HepG2 (cell line): ENCODE measurements at regions not wholly inside any gene's neighbourhood (a gene's known extent, or its start where the extent isn't known, plus 50 kb on each side); places are given as distances from the start of the nearest gene placed in this dataset.

Experiments used
- ATAC-seq: fragments of 200-7000 bp; cut with Tn5 transposase; 3 replicates; pipeline ENCODE4 v1.9.1; 2020; ENCODE audit warnings: mild to moderate bottlenecking, moderate library complexity
- BruUV-seq: library from RNA; stranded (reverse); fragments of 400-500 nt; replicated peaks from 2 replicates; lab custom pipeline; 2021; lab: Mats Ljungman, UMichigan
- CTCF ChIA-PET: fragments of 300-600 bp; formaldehyde crosslinking; extraction: SDS; loops from one replicate; lab custom pipeline; 2021; ENCODE audit warnings: low total read pairs, inconsistent platforms, low intra/inter-chr PET ratio; lab: Yijun Ruan, JAX
- POLR2A ChIA-PET: fragments of 350-600 bp; sonication (Branson Sonifier 250); formaldehyde crosslinking; loops from one replicate; lab custom pipeline; 2020; ENCODE audit warnings: antibody characterized with exemption, inconsistent platforms; lab: Yijun Ruan, JAX
- DNase-seq: peaks from one replicate; pipeline ENCODE4 v3.0.0-alpha.2; 2015; ENCODE audit warnings: low spot score
- FAIRE-seq: peaks from 3 replicates; lab custom pipeline; 2011; peaks lifted over from hg19 to GRCh38; lab: Jason Lieb, UNC
- H2AFZ ChIP-seq: one replicate; pipeline ENCODE4 v1.6.1; 2011; ENCODE audit warnings: low read length, inconsistent platforms
- H3K27ac ChIP-seq: fragments of 300-600 bp; 3 replicates; pipeline ENCODE4 v1.8.0; 2011; ENCODE audit warnings: mixed run types, mild to moderate bottlenecking, mixed read lengths, low read length, inconsistent platforms; ENCODE audit not compliant: insufficient read depth; ENCODE audit errors: extremely low read length
- H3K27me3 ChIP-seq, 2 experiments: fragments of 200-600 bp in 1 of 2; 2 replicates in 1 of 2; 3 replicates in 1 of 2; pipeline versions ENCODE4 v1.6.0 to v1.8.0; 2011; ENCODE audit warnings: low read length in 2 of 2, mild to moderate bottlenecking in 2 of 2, moderate library complexity in 2 of 2, inconsistent platforms in 1 of 2; ENCODE audit not compliant: insufficient read depth in 2 of 2, control insufficient read depth in 1 of 2
- H3K36me3 ChIP-seq, 2 experiments: fragments of 200-600 bp in 1 of 2; replicated peaks in 1 of 2; 2 replicates in 1 of 2; 3 replicates in 1 of 2; pipeline versions ENCODE4 v1.5.1 to v1.8.0; 2011; ENCODE audit warnings: low read length in 2 of 2, inconsistent platforms in 1 of 2; ENCODE audit not compliant: insufficient read depth in 2 of 2, control insufficient read depth in 1 of 2
- H3K4me1 ChIP-seq: 2 replicates; pipeline ENCODE4 v1.5.1; 2012; ENCODE audit warnings: low read length, inconsistent platforms; ENCODE audit not compliant: insufficient read depth
- H3K4me2 ChIP-seq: 2 replicates; pipeline ENCODE4 v1.6.0; 2011; ENCODE audit warnings: low read depth, low read length, inconsistent platforms
- H3K4me3 ChIP-seq, 3 experiments: fragments of 200-600 bp in 1 of 3; sonication (generic), shearing (Covaris generic) in 1 of 3; replicated peaks in 1 of 3; 2 replicates each; pipeline ENCODE4 v1.5.1; 2011 to 2016; ENCODE audit warnings: low read length in 3 of 3, inconsistent platforms in 2 of 3, low read depth in 2 of 3, mild to moderate bottlenecking in 2 of 3, control low read depth in 1 of 3, mixed read lengths in 1 of 3; ENCODE audit not compliant: insufficient read depth in 1 of 3
- H3K79me2 ChIP-seq: one replicate; pipeline ENCODE4 v1.6.1; 2011; ENCODE audit warnings: low read length, inconsistent platforms; ENCODE audit not compliant: insufficient read depth
- H3K9ac ChIP-seq: 2 replicates; pipeline ENCODE4 v1.6.0; 2011; ENCODE audit warnings: mild to moderate bottlenecking, low read depth, low read length, inconsistent platforms; ENCODE audit not compliant: insufficient read depth
- H3K9me3 ChIP-seq: 2 replicates; pipeline ENCODE4 v1.5.1; 2012; ENCODE audit warnings: mild to moderate bottlenecking, low read length
- H4K20me1 ChIP-seq: 2 replicates; pipeline ENCODE4 v1.6.0; 2011; ENCODE audit warnings: inconsistent platforms, mild to moderate bottlenecking, low read length, moderate library complexity; ENCODE audit not compliant: insufficient read depth
- E2F5 ChIP-seq: sonication (generic); formaldehyde crosslinking; conservative IDR thresholded peaks from 2 replicates; pipeline ENCODE4 v1.4.0; 2020; ENCODE audit warnings: missing genetic modification reagents
- FOXA3 ChIP-seq: IDR thresholded peaks from 2 replicates; pipeline ENCODE4 v1.6.1; 2016; ENCODE audit warnings: missing genetic modification reagents, missing compliant biosample characterization
- HNRNPUL1 ChIP-seq: fragments of 200-400 bp; formaldehyde crosslinking; IDR thresholded peaks from 2 replicates; pipeline ENCODE4 v1.6.1; 2017; ENCODE audit warnings: low read depth, mild to moderate bottlenecking, low read length, moderate library complexity
- MNT ChIP-seq: fragments of 450-650 bp; IDR thresholded peaks from 2 replicates; pipeline ENCODE4 v1.6.1; 2016
- NPAS2 ChIP-seq: sonication (generic); formaldehyde crosslinking; IDR thresholded peaks from 2 replicates; pipeline ENCODE4 v1.8.0; 2022; ENCODE audit warnings: mild to moderate bottlenecking, missing genetic modification reagents, borderline replicate concordance
- ZNF510 ChIP-seq: sonication (generic); formaldehyde crosslinking; IDR thresholded peaks from 2 replicates; pipeline ENCODE4 v1.4.0; 2020; ENCODE audit warnings: low read depth, mild to moderate bottlenecking, missing genetic modification reagents
- ZNF800 ChIP-seq: sonication (generic); formaldehyde crosslinking; IDR thresholded peaks from 2 replicates; pipeline ENCODE4 v1.4.0; 2020; ENCODE audit warnings: missing genetic modification reagents
- in situ Hi-C: cut with HindIII; loops from 2 replicates; pipeline ENCODE4 v1.10.0; 2017; ENCODE audit warnings: low pct_unique_long_range_greater_than_20kb; ENCODE audit not compliant: extremely low pct_ligation_motif_present
- intact Hi-C: fragments of 100-400 bp; cut with micrococcal nuclease; formaldehyde crosslinking; loops from one replicate; pipeline ENCODE4 v1.10.0; 2022; ENCODE audit not compliant: unreplicated experiment

GRCh38 chr6:71466362-71466761 is 177.8 kb downstream of the OGFRL1 start (continued):
- TF ChIP-seq ZNF800 (no peak), NPAS2 (CRISPR knock-in tag) (no peak), HNRNPUL1 (no peak), ZNF510 (no peak), E2F5 (CRISPR knock-in tag) (no peak)

- H3K36me3 ChIP-seq = no peaks in the 10 kb centered on the region
- no peak for FAIRE-seq
- ChIA-PET CTCF (no interaction called here), POLR2A (no interaction called here)
- H3K4me1 ChIP-seq = no peaks in the 10 kb centered on the region
- no peak overlapping the region for H3K4me2 ChIP-seq
- in situ Hi-C loops = no loop called here
- no peaks in the 10 kb centered on the region for H4K20me1 ChIP-seq
- BruUV-seq = no TSS peak
- H3K79me2 ChIP-seq = no peaks in the 10 kb centered on the region
- ATAC-seq = no peak
- TF ChIP-seq MNT (peak; percentile 92), FOXA3 (CRISPR knock-in tag) (no peak)
- no peaks in the 10 kb centered on the region for H3K9me3 ChIP-seq
- DNase-seq = no peak
- no peaks in the 10 kb centered on the region for H3K27me3 ChIP-seq
- intact Hi-C loops = no loop called here
- no peak overlapping the region for H3K27ac ChIP-seq
- no peak overlapping the region for H3K9ac ChIP-seq
- no peak overlapping the region for H2AFZ ChIP-seq
- H3K4me3 ChIP-seq = no peak overlapping the region
These were observed 179.4 kb downstream of the OGFRL1 start for GRCh38 chr6:71468038-71468437.
